ENCODE measurements at regions not wholly inside any gene's neighbourhood (a gene's known extent, or its start where the extent isn't known, plus 50 kb on each side); places are given as distances from the start of the nearest gene placed in this dataset.

- WGBS (ENCODE audit: insufficient coverage), result 72% methylated on average over 2 of the region's 3 CpGs
- no peaks in the 10 kb centered on the region for H3K9me3 Mint-ChIP-seq
- no peak overlapping the region for H3K27ac ChIP-seq (ENCODE audit: low read depth in 1 of 2, low read length in 2 of 2)
These were observed 237.2 kb downstream of the TSN start for GRCh38 chr2:121992700-121993099.

DNA sequence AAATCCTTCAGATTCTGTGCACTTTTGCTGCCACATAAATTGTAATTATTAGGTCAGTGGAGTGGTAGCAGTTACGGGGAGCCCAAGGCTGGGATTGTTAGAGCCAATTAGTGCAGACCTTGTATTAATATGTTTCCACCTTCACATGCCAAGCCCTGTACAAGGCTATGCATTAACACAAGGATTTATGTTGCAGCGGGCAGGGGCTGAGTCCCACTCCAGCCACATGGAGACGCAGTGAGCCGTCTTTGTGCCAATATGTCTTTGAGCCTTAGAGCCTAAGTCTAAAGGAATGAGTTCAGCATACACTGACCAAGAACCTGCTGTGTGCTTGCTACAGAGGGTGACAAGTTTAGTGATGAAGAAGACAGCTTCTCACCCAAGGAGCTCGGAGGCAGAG lies 238.2 kb downstream of the TSN start:
- Histone ChIP-seq H3K9me3 (replicated peaks in 1 of 2; ENCODE audit: control insufficient read depth in 1 of 2, insufficient read depth in 1 of 2, low read length in 2 of 2) (no peaks in the 10 kb centered on the region), H3K9ac (ENCODE audit: insufficient read depth, low read length, poor library complexity, severe bottlenecking) (no peak overlapping the region), H3K27me3 (ENCODE audit: control insufficient read depth in 2 of 2, insufficient read depth in 2 of 2, low read length in 2 of 2) (no peaks in the 10 kb centered on the region), H3K36me3 (replicated peaks in 1 of 2; ENCODE audit: control insufficient read depth in 1 of 2, insufficient read depth in 2 of 2, low read length in 2 of 2) (no peaks in the 10 kb centered on the region), H4K20me1 (ENCODE audit: insufficient read depth, low read length) (no peaks in the 10 kb centered on the region), H3K4me1 (ENCODE audit: control insufficient read depth in 1 of 2, insufficient read depth in 2 of 2, low read length in 2 of 2) (no peaks in the 10 kb centered on the region), H3K79me2 (ENCODE audit: insufficient read depth, low read length) (no peaks in the 10 kb centered on the region), H2AFZ (ENCODE audit: insufficient read depth, low read depth, low read length, poor library complexity, severe bottlenecking) (no peak overlapping the region), H3K4me3 (replicated peaks in 1 of 3; ENCODE audit: low read depth in 2 of 3, low read length in 3 of 3) (no peak overlapping the region), H3K27ac (ENCODE audit: low read depth in 1 of 2, low read length in 2 of 2) (no peak overlapping the region), H3K4me2 (replicated peaks; ENCODE audit: extremely low read depth, low read length, poor library complexity, severe bottlenecking) (no peak overlapping the region)
- H3K4me3 Mint-ChIP-seq, result no peak overlapping the region
- DNase-seq, result no peak
- H3K27ac Mint-ChIP-seq, result no peak overlapping the region
- intact Hi-C loops (cut with micrococcal nuclease), result no loop called here
- peaks cover 0 to 3% (median 2%) of the 10 kb centered on the region in 3 donors for H3K27me3 Mint-ChIP-seq (ENCODE audit: low read depth in 3 of 3)
- WGBS (ENCODE audit: insufficient coverage), result 100% methylated on average over 2 of the region's 5 CpGs
- H3K4me1 Mint-ChIP-seq, result no peaks in the 10 kb centered on the region
- no peaks in the 10 kb centered on the region for H3K9me3 Mint-ChIP-seq
- TF ChIP-seq CTCF (IDR thresholded peaks at IDR 0.05), result no peak
- H3K36me3 Mint-ChIP-seq, result no peaks in the 10 kb centered on the region

More at GRCh38 chr2:121992700-121993099, 237.2 kb downstream of the TSN start:
- H3K9me3 ChIP-seq (replicated peaks in 1 of 2; ENCODE audit: control insufficient read depth in 1 of 2, insufficient read depth in 1 of 2, low read length in 2 of 2), result no peaks in the 10 kb centered on the region
- peaks cover 0 to 1% (median 0%) of the 10 kb centered on the region in 3 donors for H3K27me3 Mint-ChIP-seq (ENCODE audit: low read depth in 3 of 3)
- DNase-seq, result no peak
- no peaks in the 10 kb centered on the region for H3K4me1 Mint-ChIP-seq
- H3K4me1 ChIP-seq (ENCODE audit: control insufficient read depth in 1 of 2, insufficient read depth in 2 of 2, low read length in 2 of 2), result no peaks in the 10 kb centered on the region
- no peak overlapping the region for H3K9ac ChIP-seq (ENCODE audit: insufficient read depth, low read length, poor library complexity, severe bottlenecking)
- no peak for TF ChIP-seq CTCF (IDR thresholded peaks at IDR 0.05)
- no peak overlapping the region for H2AFZ ChIP-seq (ENCODE audit: insufficient read depth, low read depth, low read length, poor library complexity, severe bottlenecking)
- H3K36me3 ChIP-seq (replicated peaks in 1 of 2; ENCODE audit: control insufficient read depth in 1 of 2, insufficient read depth in 2 of 2, low read length in 2 of 2), result no peaks in the 10 kb centered on the region
- H3K4me3 Mint-ChIP-seq, result no peak overlapping the region
- H3K4me2 ChIP-seq (replicated peaks; ENCODE audit: extremely low read depth, low read length, poor library complexity, severe bottlenecking), result no peak overlapping the region
- no peaks in the 10 kb centered on the region for H3K27me3 ChIP-seq (ENCODE audit: control insufficient read depth in 2 of 2, insufficient read depth in 2 of 2, low read length in 2 of 2)
- intact Hi-C loops (cut with micrococcal nuclease), result no loop called here
- no peak overlapping the region for H3K27ac Mint-ChIP-seq
- H4K20me1 ChIP-seq (ENCODE audit: insufficient read depth, low read length), result no peaks in the 10 kb centered on the region
- no peak overlapping the region for H3K4me3 ChIP-seq (replicated peaks in 1 of 3; ENCODE audit: low read depth in 2 of 3, low read length in 3 of 3)
- H3K79me2 ChIP-seq (ENCODE audit: insufficient read depth, low read length), result no peaks in the 10 kb centered on the region
- H3K36me3 Mint-ChIP-seq, result no peaks in the 10 kb centered on the region
